Activated CD4-positive, alpha-beta T cell treated with anti-CD3 and anti-CD28 coated beads, Interleukin-2, amount 10 ng/mL, durations not matched to agents 24 days and 14 days (primary cell): ENCODE measurements at regions not wholly inside any gene's neighbourhood (a gene's known extent, or its start where the extent isn't known, plus 50 kb on each side); places are given as distances from the start of the nearest gene placed in this dataset.

Source experiments
- DNase-seq: peaks from one replicate; pipeline ENCODE4 v3.0.0; 2022
- H3K27ac Mint-ChIP-seq: one replicate; pipeline ENCODE4 v1.8.0; 2022; ENCODE audit warnings: mild to moderate bottlenecking, mixed read lengths
- H3K27me3 Mint-ChIP-seq: one replicate; pipeline ENCODE4 v1.8.0; 2022; ENCODE audit warnings: mixed read lengths
- H3K36me3 Mint-ChIP-seq: one replicate; pipeline ENCODE4 v1.8.0; 2022; ENCODE audit warnings: low read depth, mild to moderate bottlenecking, mixed read lengths
- H3K4me1 Mint-ChIP-seq: one replicate; pipeline ENCODE4 v1.8.0; 2021; ENCODE audit warnings: mixed read lengths
- H3K4me3 Mint-ChIP-seq: one replicate; pipeline ENCODE4 v1.8.0; 2022; ENCODE audit warnings: mild to moderate bottlenecking, moderate library complexity, mixed read lengths
- H3K9me3 Mint-ChIP-seq: one replicate; pipeline ENCODE4 v1.8.0; 2021; ENCODE audit warnings: mixed read lengths
- intact Hi-C: fragments of 100-400 bp; cut with micrococcal nuclease; formaldehyde crosslinking; loops from one replicate; pipeline ENCODE4 v1.15.1; 2023

- DNase-seq, result no peak
- H3K27ac Mint-ChIP-seq, result no peak overlapping the region
- H3K9me3 Mint-ChIP-seq, result no peaks in the 10 kb centered on the region
- no peak overlapping the region for H3K4me3 Mint-ChIP-seq
- H3K36me3 Mint-ChIP-seq, result no peaks in the 10 kb centered on the region
- H3K4me1 Mint-ChIP-seq, result no peaks in the 10 kb centered on the region
- intact Hi-C loops, result no loop called here
- no peaks in the 10 kb centered on the region for H3K27me3 Mint-ChIP-seq
These were observed 404.5 kb downstream of the BCAT1 start for GRCh38 chr12:24544368-24544767.

GRCh38 chr12:24541193-24541871 lies 407.6 kb downstream of the BCAT1 start:
- no peaks in the 10 kb centered on the region for H3K4me1 Mint-ChIP-seq
- no peaks in the 10 kb centered on the region for H3K27me3 Mint-ChIP-seq
- H3K27ac Mint-ChIP-seq, result no peak overlapping the region
- H3K9me3 Mint-ChIP-seq, result no peaks in the 10 kb centered on the region
- intact Hi-C loops, result no loop called here
- no peaks in the 10 kb centered on the region for H3K36me3 Mint-ChIP-seq
- no peak for DNase-seq
- no peak overlapping the region for H3K4me3 Mint-ChIP-seq

DNA sequence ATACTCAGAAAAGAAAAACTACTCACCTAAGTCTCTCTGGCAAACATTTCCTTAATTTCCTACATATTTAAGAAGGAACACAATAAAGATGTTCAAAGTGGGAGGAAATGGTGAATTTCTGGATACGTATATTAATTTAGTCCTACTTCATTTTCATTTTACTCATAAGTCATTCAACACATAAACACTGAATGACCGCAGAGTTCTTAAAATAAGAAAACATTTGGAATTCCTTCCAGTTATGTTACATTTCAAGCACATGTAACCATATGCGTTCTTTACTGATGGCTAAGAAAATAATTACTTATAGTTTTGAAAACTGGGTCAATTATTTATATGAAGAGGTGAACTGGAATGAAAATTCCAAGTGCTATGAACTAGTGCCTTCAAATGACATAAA lies 409.3 kb downstream of the BCAT1 start:
- H3K36me3 Mint-ChIP-seq, result no peaks in the 10 kb centered on the region
- H3K4me3 Mint-ChIP-seq, result no peak overlapping the region
- H3K4me1 Mint-ChIP-seq, result no peaks in the 10 kb centered on the region
- no peaks in the 10 kb centered on the region for H3K9me3 Mint-ChIP-seq
- H3K27ac Mint-ChIP-seq, result no peak overlapping the region
- DNase-seq, result no peak
- intact Hi-C loops, result no loop called here
- no peaks in the 10 kb centered on the region for H3K27me3 Mint-ChIP-seq

GRCh38 chr12:24537083-24537860 lies 411.6 kb downstream of the BCAT1 start:
- no peak overlapping the region for H3K27ac Mint-ChIP-seq
- no peaks in the 10 kb centered on the region for H3K9me3 Mint-ChIP-seq
- no peaks in the 10 kb centered on the region for H3K27me3 Mint-ChIP-seq
- DNase-seq, result no peak
- H3K36me3 Mint-ChIP-seq, result no peaks in the 10 kb centered on the region
- H3K4me3 Mint-ChIP-seq, result no peak overlapping the region
- intact Hi-C loops, result no loop called here
- no peaks in the 10 kb centered on the region for H3K4me1 Mint-ChIP-seq

- intact Hi-C loops, result no loop called here
- H3K27me3 Mint-ChIP-seq, result no peaks in the 10 kb centered on the region
- no peak overlapping the region for H3K27ac Mint-ChIP-seq
- H3K4me1 Mint-ChIP-seq, result no peaks in the 10 kb centered on the region
- DNase-seq, result no peak
- no peak overlapping the region for H3K4me3 Mint-ChIP-seq
- H3K36me3 Mint-ChIP-seq, result no peaks in the 10 kb centered on the region
- H3K9me3 Mint-ChIP-seq, result no peaks in the 10 kb centered on the region
These were observed 413.4 kb downstream of the BCAT1 start for GRCh38 chr12:24535334-24536069.

- Mint-ChIP-seq H3K4me1 (no peaks in the 10 kb centered on the region), H3K36me3 (no peaks in the 10 kb centered on the region), H3K9me3 (no peaks in the 10 kb centered on the region), H3K4me3 (no peak overlapping the region), H3K27ac (no peak overlapping the region), H3K27me3 (no peaks in the 10 kb centered on the region)
- intact Hi-C loops, result no loop called here
- DNase-seq, result no peak
These were observed 414.3 kb downstream of the BCAT1 start for GRCh38 chr12:24534622-24535021.

- no peaks in the 10 kb centered on the region for H3K36me3 Mint-ChIP-seq
- no peak for DNase-seq
- H3K4me3 Mint-ChIP-seq, result no peak overlapping the region
- no peaks in the 10 kb centered on the region for H3K4me1 Mint-ChIP-seq
- H3K27ac Mint-ChIP-seq, result no peak overlapping the region
- H3K27me3 Mint-ChIP-seq, result no peaks in the 10 kb centered on the region
- H3K9me3 Mint-ChIP-seq, result no peaks in the 10 kb centered on the region
- intact Hi-C loops, result no loop called here
These were observed 415.1 kb downstream of the BCAT1 start for GRCh38 chr12:24533716-24534352.

DNA sequence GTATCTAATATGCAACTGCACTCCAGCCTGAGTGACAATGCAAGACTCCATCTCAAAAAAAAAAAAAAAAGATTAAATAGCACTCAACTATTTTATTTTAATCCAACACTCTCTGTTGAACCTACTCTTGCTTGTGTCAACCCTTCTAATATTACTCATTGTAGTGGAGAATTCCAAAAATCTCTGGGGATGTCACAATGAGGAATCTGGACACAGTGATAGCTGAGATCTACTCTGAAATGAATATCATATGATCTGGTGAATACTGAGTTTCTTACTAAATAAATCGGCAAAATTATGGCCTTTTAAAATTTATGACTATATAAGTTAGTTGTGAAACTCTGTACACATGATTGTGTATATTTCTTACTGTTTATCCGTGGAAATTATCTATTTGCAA lies 418.2 kb downstream of the BCAT1 start:
- Mint-ChIP-seq H3K27me3 (no peaks in the 10 kb centered on the region), H3K4me3 (no peak overlapping the region), H3K9me3 (no peaks in the 10 kb centered on the region), H3K27ac (no peak overlapping the region), H3K36me3 (no peaks in the 10 kb centered on the region), H3K4me1 (no peaks in the 10 kb centered on the region)
- intact Hi-C loops, result no loop called here
- no peak for DNase-seq

- intact Hi-C loops, result no loop called here
- DNase-seq, result no peak
- H3K4me3 Mint-ChIP-seq, result no peak overlapping the region
- H3K27ac Mint-ChIP-seq, result no peak overlapping the region
- H3K9me3 Mint-ChIP-seq, result no peaks in the 10 kb centered on the region
- no peaks in the 10 kb centered on the region for H3K36me3 Mint-ChIP-seq
- no peaks in the 10 kb centered on the region for H3K4me1 Mint-ChIP-seq
- H3K27me3 Mint-ChIP-seq, result no peaks in the 10 kb centered on the region
These were observed 421.8 kb downstream of the BCAT1 start for GRCh38 chr12:24527102-24527501.

DNA sequence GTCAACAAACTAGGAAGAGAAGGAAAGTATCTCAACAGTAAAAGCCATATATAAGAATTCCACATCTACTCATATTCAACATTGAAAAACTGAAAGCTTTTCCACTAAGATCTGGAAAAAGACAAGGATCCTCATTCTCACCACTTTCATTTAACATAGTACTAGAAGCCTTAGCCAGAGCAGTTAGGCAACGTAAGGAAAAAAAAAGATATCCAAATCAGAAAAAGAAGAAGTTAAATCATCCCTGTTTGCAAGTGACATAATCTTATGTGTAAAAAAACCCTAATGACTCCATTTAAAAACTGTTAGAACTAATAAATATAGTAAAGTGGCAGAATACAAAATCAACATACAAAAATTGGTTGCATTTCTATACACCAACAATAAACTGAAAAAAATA lies 426.2 kb downstream of the BCAT1 start:
- Mint-ChIP-seq H3K4me3 (no peak overlapping the region), H3K27me3 (no peaks in the 10 kb centered on the region), H3K36me3 (no peaks in the 10 kb centered on the region), H3K27ac (no peak overlapping the region), H3K9me3 (no peaks in the 10 kb centered on the region), H3K4me1 (no peaks in the 10 kb centered on the region)
- DNase-seq, result no peak
- intact Hi-C loops, result no loop called here

- Mint-ChIP-seq H3K27ac (no peak overlapping the region), H3K4me3 (no peak overlapping the region), H3K4me1 (no peaks in the 10 kb centered on the region), H3K9me3 (no peaks in the 10 kb centered on the region), H3K27me3 (no peaks in the 10 kb centered on the region), H3K36me3 (no peaks in the 10 kb centered on the region)
- intact Hi-C loops, result no loop called here
- no peak for DNase-seq
These were observed 429.1 kb downstream of the BCAT1 start for GRCh38 chr12:24519759-24520158.

DNA sequence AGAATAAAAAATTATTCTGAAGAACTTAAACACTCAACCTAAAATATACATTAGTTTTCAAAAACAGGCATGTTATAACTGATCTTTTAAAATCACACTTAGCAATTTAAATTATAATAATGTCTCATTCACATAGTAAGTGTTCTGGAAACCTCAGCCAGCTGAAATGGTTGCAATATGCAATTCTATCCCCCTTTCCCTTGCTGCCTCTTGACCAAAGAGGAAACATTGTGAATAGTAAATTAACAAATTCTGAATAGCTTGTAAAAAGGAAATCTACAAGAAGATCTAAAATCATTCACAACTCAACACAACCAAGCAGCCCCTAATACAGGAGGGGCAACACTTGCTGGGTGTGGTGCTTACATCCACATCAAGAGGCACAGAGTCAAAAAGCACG lies 431.9 kb downstream of the BCAT1 start:
- no peaks in the 10 kb centered on the region for H3K27me3 Mint-ChIP-seq
- intact Hi-C loops, result no loop called here

DNA sequence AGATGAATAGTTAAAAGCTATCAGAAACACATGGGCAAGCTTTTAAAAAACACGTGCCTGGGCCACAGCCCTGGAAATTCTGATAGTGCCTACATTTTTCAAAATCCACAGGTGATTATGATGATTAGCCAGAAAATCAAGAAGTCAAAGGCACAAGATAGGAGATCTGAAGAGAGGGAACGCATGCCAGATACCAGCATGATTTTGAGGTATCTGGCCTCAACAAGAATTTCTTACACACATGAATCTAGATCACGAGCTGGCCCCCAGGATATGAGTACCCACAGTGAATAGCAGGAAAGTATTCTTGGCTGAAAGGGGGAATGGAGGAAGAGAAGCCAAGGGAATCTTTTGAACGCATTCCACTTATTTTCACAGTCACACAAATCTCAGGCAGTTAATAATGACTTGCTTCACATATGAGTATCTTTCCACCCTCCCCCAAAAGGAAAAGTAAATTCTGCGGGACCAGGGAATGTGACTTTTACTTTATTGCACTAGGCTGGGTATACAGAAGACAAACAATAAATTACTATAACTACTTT lies 438.2 kb downstream of the BCAT1 start:
- H3K4me1 Mint-ChIP-seq, result no peaks in the 10 kb centered on the region
- no peaks in the 10 kb centered on the region for H3K9me3 Mint-ChIP-seq
- no peak overlapping the region for H3K27ac Mint-ChIP-seq
- H3K4me3 Mint-ChIP-seq, result no peak overlapping the region
- DNase-seq, result no peak
- H3K36me3 Mint-ChIP-seq, result no peaks in the 10 kb centered on the region
- intact Hi-C loops, result no loop called here
- no peaks in the 10 kb centered on the region for H3K27me3 Mint-ChIP-seq

More for the DNA sequence above, 431.9 kb downstream of the BCAT1 start:
- Mint-ChIP-seq H3K9me3 (no peaks in the 10 kb centered on the region), H3K36me3 (no peaks in the 10 kb centered on the region), H3K27ac (no peak overlapping the region), H3K4me1 (no peaks in the 10 kb centered on the region), H3K4me3 (no peak overlapping the region)
- no peak for DNase-seq

GRCh38 chr12:24507827-24508226 lies 441.1 kb downstream of the BCAT1 start:
- no peaks in the 10 kb centered on the region for H3K27me3 Mint-ChIP-seq
- intact Hi-C loops, result no loop called here
- no peak overlapping the region for H3K27ac Mint-ChIP-seq
- no peaks in the 10 kb centered on the region for H3K36me3 Mint-ChIP-seq
- H3K4me1 Mint-ChIP-seq, result no peaks in the 10 kb centered on the region
- DNase-seq, result no peak
- no peak overlapping the region for H3K4me3 Mint-ChIP-seq
- no peaks in the 10 kb centered on the region for H3K9me3 Mint-ChIP-seq
